Prostate gland (tissue), 2 donors: ENCODE measurements at regions not wholly inside any gene's neighbourhood (a gene's known extent, or its start where the extent isn't known, plus 50 kb on each side); places are given as distances from the start of the nearest gene placed in this dataset.

Source experiments
- CTCF ChIP-seq, 4 experiments: fragments of 200-600 bp in 2 of 4; fragments of 450-650 bp in 2 of 4; sonication (generic) in 2 of 4; IDR thresholded peaks; 1 replicate in 3 of 4; 2 replicates in 1 of 4; pipeline ENCODE4 v1.5.1; 2016 to 2019; ENCODE audit warnings: antibody characterized with exemption in 4 of 4, mild to moderate bottlenecking in 2 of 4, moderate library complexity in 2 of 4
- POLR2AphosphoS5 ChIP-seq: sonication (generic); formaldehyde crosslinking; IDR thresholded peaks from one replicate; pipeline ENCODE4 v1.6.1; 2017; ENCODE audit warnings: antibody characterized with exemption

GRCh38 chrX:95974096-95974470 lies 710.6 kb upstream of the DIAPH2 start:
- TF ChIP-seq CTCF (IDR thresholded peaks at IDR 0.05) (no peak), POLR2AphosphoS5 (no peak)
